ENCODE measurements at regions not wholly inside any gene's neighbourhood (a gene's known extent, or its start where the extent isn't known, plus 50 kb on each side); places are given as distances from the start of the nearest gene placed in this dataset.

GRCh38 chr11:35879361-35879760, 64.5 kb upstream of the LDLRAD3 start:
- Histone ChIP-seq H3K27ac (no peak overlapping the region), H3K27me3 (no peaks in the 10 kb centered on the region), H3K4me1 (no peaks in the 10 kb centered on the region), H3K4me3 (no peak overlapping the region), H3K9me3 (no peaks in the 10 kb centered on the region), H3K36me3 (no peaks in the 10 kb centered on the region)
- ATAC-seq (no peak), DNase-seq (no peak)
- intact Hi-C loops (cut with DNase I), result no loop called here
- TF ChIP-seq, protein P1, sequence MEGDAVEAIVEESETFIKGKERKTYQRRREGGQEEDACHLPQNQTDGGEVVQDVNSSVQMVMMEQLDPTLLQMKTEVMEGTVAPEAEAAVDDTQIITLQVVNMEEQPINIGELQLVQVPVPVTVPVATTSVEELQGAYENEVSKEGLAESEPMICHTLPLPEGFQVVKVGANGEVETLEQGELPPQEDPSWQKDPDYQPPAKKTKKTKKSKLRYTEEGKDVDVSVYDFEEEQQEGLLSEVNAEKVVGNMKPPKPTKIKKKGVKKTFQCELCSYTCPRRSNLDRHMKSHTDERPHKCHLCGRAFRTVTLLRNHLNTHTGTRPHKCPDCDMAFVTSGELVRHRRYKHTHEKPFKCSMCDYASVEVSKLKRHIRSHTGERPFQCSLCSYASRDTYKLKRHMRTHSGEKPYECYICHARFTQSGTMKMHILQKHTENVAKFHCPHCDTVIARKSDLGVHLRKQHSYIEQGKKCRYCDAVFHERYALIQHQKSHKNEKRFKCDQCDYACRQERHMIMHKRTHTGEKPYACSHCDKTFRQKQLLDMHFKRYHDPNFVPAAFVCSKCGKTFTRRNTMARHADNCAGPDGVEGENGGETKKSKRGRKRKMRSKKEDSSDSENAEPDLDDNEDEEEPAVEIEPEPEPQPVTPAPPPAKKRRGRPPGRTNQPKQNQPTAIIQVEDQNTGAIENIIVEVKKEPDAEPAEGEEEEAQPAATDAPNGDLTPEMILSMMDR (IDR thresholded peaks at IDR 0.05), result no peak

GRCh38 chr11:35886759-35887158, 57.1 kb upstream of the LDLRAD3 start:
- H3K27ac ChIP-seq, result no peak overlapping the region
- no peaks in the 10 kb centered on the region for H3K4me1 ChIP-seq
- TF ChIP-seq, protein P1 (IDR thresholded peaks at IDR 0.05), result no peak
- H3K36me3 ChIP-seq, result no peaks in the 10 kb centered on the region
- H3K27me3 ChIP-seq, result no peaks in the 10 kb centered on the region
- no peaks in the 10 kb centered on the region for H3K9me3 ChIP-seq
- intact Hi-C loops (cut with DNase I), result no loop called here
- no peak overlapping the region for H3K4me3 ChIP-seq
- DNase-seq, result no peak
- no peak for ATAC-seq

GRCh38 chr11:35887737-35888136, 56.1 kb upstream of the LDLRAD3 start:
- Histone ChIP-seq H3K9me3 (no peaks in the 10 kb centered on the region), H3K27ac (no peak overlapping the region), H3K4me1 (no peaks in the 10 kb centered on the region), H3K4me3 (no peak overlapping the region), H3K36me3 (no peaks in the 10 kb centered on the region), H3K27me3 (no peaks in the 10 kb centered on the region)
- ATAC-seq (no peak), DNase-seq (no peak)
- intact Hi-C loops (cut with DNase I), result no loop called here
- TF ChIP-seq, protein P1 (IDR thresholded peaks at IDR 0.05), result no peak

GRCh38 chr11:35888961-35889360, 54.9 kb upstream of the LDLRAD3 start:
- Histone ChIP-seq H3K4me1 (no peaks in the 10 kb centered on the region), H3K36me3 (no peaks in the 10 kb centered on the region), H3K4me3 (no peak overlapping the region), H3K9me3 (no peaks in the 10 kb centered on the region), H3K27me3 (no peaks in the 10 kb centered on the region), H3K27ac (no peak overlapping the region)
- DNase-seq, result no peak
- ATAC-seq, result no peak
- TF ChIP-seq, protein P1 (IDR thresholded peaks at IDR 0.05), result no peak
- intact Hi-C loops (cut with DNase I), result no loop called here

DNA sequence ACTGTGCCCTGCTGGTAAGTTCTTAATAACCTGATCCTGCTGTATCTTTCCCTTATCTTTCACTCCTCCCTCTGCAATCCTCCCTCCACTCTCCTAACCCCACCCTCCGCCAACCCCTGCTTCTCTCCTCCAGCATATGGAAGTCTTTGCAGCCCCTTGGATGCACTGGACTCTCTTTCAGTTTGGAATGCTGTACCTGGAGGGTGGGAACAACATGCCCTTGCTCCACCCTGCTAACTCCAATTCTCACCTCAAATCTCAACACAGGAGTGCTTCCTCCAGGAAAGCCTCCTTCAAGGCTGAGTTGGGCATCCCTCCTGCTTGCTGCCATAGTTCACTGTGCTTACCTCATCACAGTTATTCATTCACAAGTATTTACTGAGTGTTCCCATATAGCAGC, 52.8 kb upstream of the LDLRAD3 start:
- Histone ChIP-seq H3K4me3 (no peak overlapping the region), H3K27me3 (no peaks in the 10 kb centered on the region), H3K27ac (no peak overlapping the region), H3K4me1 (no peaks in the 10 kb centered on the region), H3K9me3 (no peaks in the 10 kb centered on the region), H3K36me3 (no peaks in the 10 kb centered on the region)
- DNase-seq (no peak), ATAC-seq (no peak)
- TF ChIP-seq, protein P1 (IDR thresholded peaks at IDR 0.05), result no peak
- intact Hi-C loops (cut with DNase I), result no loop called here

DNA sequence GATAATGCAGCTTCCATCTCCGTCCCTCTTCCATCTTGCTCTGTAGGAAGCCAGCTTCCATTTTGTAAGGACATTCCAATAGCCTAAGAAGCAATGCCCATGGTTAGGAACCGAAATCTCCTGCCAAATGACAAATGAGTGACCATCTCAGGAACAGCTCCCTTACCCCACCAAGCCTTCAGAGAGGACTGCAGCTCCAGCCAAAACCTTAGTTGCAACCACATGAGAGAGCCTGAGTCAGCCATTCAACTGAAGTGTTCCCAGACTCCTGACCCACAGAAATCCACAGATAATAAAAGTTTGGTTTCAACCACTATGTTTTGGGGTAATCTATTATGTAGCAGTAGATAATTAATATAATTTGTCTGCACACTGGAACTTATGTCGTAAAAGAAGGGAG, 51.7 kb upstream of the LDLRAD3 start:
- ATAC-seq (no peak), DNase-seq (no peak)
- Histone ChIP-seq H3K36me3 (no peaks in the 10 kb centered on the region), H3K4me3 (no peak overlapping the region), H3K9me3 (no peaks in the 10 kb centered on the region), H3K27ac (no peak overlapping the region), H3K27me3 (no peaks in the 10 kb centered on the region), H3K4me1 (no peaks in the 10 kb centered on the region)
- intact Hi-C loops (cut with DNase I), result no loop called here
- TF ChIP-seq, protein P1 (IDR thresholded peaks at IDR 0.05), result no peak

All from upper lobe of right lung (tissue), 1 donor.